WI38 (cell line): ENCODE measurements at regions not wholly inside any gene's neighbourhood (a gene's known extent, or its start where the extent isn't known, plus 50 kb on each side); places are given as distances from the start of the nearest gene placed in this dataset.

Source experiments
- H3K4me3 ChIP-seq: 2 replicates; pipeline ENCODE4 v1.5.1; 2011; ENCODE audit warnings: low read depth, mild to moderate bottlenecking, control low read depth, low read length
- CTCF ChIP-seq: IDR thresholded peaks from 2 replicates; pipeline ENCODE4 v1.5.1; 2012; ENCODE audit warnings: low read depth, mild to moderate bottlenecking, control low read depth, low read length

GRCh38 chr5:158143081-158143480 is 284.1 kb upstream of the CLINT1 start:
- TF ChIP-seq CTCF = no peak
- H3K4me3 ChIP-seq = no peak overlapping the region

- no peak overlapping the region for H3K4me3 ChIP-seq
- no peak for TF ChIP-seq CTCF
Measured at GRCh38 chr5:158142156-158142555, 283.2 kb upstream of the CLINT1 start.

- TF ChIP-seq CTCF = no peak
- H3K4me3 ChIP-seq = no peak overlapping the region
Measured at GRCh38 chr5:158140120-158140731, 281.3 kb upstream of the CLINT1 start.

DNA sequence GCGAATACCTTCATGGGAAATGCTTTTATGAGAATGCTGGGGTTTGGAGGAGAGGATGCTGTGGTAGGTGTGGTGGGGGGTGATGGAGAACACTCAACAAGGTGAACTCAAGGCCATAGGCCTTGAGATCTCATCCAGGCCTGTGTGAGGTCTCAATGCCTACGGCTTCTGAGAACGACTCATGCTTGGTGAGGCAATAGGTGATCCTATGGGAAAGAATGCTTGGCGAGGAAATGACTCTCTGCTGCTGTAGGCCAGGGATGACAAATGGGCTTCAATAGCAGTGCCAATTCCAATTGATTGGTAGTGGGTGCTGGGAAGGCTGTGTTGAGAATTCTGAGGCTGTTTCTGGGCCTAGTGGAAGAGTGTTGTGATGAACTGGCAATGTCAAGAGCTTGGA is 280.2 kb upstream of the CLINT1 start:
- no peak for TF ChIP-seq CTCF
- no peak overlapping the region for H3K4me3 ChIP-seq

DNA sequence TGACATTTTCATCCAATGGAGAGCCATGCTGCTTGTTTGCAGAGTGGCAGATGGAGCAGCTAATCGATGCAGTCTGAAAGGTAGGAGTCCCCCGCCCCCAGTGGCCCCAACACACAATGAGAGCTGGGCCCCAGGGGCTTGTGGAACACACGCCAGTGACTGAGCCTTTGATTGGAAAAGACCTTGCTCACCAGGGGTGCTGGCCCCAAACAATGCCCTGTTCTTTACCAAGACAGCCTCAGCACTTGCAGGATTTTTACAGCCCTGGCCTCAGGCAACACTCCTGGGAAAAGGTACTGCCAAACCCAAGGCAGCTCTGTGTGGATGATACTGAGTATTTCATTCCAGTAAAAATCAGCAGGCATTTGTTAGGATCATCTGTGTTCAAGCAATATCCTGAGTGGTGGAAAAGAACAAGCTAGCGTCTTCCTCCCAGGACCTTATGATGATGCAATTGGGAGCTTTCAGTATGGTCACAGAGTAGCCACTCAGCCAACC is 276.8 kb upstream of the CLINT1 start:
- TF ChIP-seq CTCF = no peak
- H3K4me3 ChIP-seq = no peak overlapping the region

DNA sequence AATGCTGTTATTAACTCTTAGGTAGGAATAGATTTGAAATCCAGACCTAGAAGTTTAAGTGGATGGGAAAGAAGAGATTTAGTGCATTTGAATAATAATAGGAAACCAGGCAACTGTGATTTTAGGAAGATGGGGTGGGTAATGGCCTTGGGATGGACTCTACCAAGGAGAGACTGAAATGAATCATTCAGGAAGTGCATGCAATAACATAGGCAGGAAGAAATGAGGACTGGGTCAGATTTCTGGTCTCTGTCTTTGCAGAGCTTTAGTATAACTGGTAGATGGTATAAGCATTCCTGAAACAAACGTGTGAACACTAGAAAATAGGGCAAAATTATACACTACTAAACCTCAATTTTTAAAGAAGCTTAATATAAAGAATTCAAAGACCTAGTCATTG is 274.4 kb upstream of the CLINT1 start:
- TF ChIP-seq CTCF = no peak
- H3K4me3 ChIP-seq = no peak overlapping the region

DNA sequence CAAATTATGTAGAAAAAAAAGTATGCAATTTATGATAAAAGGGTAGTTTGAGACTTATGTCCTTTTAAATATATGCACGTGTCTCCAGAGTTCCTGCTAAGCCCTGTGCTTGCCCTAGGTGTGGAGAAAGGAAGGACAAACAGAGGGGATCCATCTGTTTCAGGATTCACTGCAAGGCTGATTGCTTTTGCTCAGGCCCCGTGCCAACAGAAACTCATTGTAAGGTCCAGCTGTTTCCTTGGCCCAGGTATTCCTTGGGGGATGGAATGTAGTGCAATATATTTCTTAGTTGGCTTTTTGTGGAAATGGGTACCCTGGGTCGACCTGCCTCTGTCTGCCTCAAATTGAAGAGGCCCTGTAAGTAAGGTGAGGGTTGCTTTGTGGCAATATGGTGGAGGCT is 268.6 kb upstream of the CLINT1 start:
- no peak overlapping the region for H3K4me3 ChIP-seq
- no peak for TF ChIP-seq CTCF
